OCI-LY7 (cell line): ENCODE measurements at regions not wholly inside any gene's neighbourhood (a gene's known extent, or its start where the extent isn't known, plus 50 kb on each side); places are given as distances from the start of the nearest gene placed in this dataset.

Experiments used
- CTCF ChIP-seq: fragments of 200-600 bp; sonication (generic); conservative IDR thresholded peaks from 2 replicates; pipeline ENCODE4 v1.5.1; 2014; ENCODE audit warnings: mild to moderate bottlenecking, antibody characterized with exemption, low read length, moderate library complexity, mixed read lengths
- EZH2phosphoT487 ChIP-seq: fragments of 200-600 bp; sonication (generic); IDR thresholded peaks from 2 replicates; pipeline ENCODE4 v1.6.1; 2018; ENCODE audit warnings: low read depth, borderline replicate concordance, mild to moderate bottlenecking, mixed run types, antibody characterized with exemption, low read length, moderate library complexity, mixed read lengths

- TF ChIP-seq CTCF, result no peak
- TF ChIP-seq EZH2phosphoT487, result no peak
Measured at GRCh38 chr9:31774571-31774970, 609.9 kb upstream of the ACO1 start.
